Skeletal muscle satellite cell (primary cell): ENCODE measurements at regions not wholly inside any gene's neighbourhood (a gene's known extent, or its start where the extent isn't known, plus 50 kb on each side); places are given as distances from the start of the nearest gene placed in this dataset.

ENCODE experiments used
- H3K27me3 ChIP-seq: 2 replicates; pipeline ENCODE4 v1.7.0; 2013; ENCODE audit warnings: low read length; ENCODE audit not compliant: control insufficient read depth, insufficient read depth
- H3K36me3 ChIP-seq: 2 replicates; pipeline ENCODE4 v1.7.0; 2013; ENCODE audit warnings: mild to moderate bottlenecking, control low read depth, low read length; ENCODE audit not compliant: insufficient read depth
- H3K4me1 ChIP-seq: 2 replicates; pipeline ENCODE4 v1.7.0; 2013; ENCODE audit warnings: low read length; ENCODE audit not compliant: control insufficient read depth, insufficient read depth
- H3K4me2 ChIP-seq: 2 replicates; pipeline ENCODE4 v1.7.0; 2013; ENCODE audit warnings: mild to moderate bottlenecking, low read length
- H3K4me3 ChIP-seq: 2 replicates; pipeline ENCODE4 v1.7.0; 2013; ENCODE audit warnings: low read length
- H3K9ac ChIP-seq: 2 replicates; pipeline ENCODE4 v1.7.0; 2013; ENCODE audit warnings: mild to moderate bottlenecking, low read depth, low read length, moderate library complexity
- H3K9me3 ChIP-seq: replicated peaks from 2 replicates; pipeline ENCODE4 v1.7.0; 2013; ENCODE audit warnings: mild to moderate bottlenecking, control low read depth, low read length

DNA sequence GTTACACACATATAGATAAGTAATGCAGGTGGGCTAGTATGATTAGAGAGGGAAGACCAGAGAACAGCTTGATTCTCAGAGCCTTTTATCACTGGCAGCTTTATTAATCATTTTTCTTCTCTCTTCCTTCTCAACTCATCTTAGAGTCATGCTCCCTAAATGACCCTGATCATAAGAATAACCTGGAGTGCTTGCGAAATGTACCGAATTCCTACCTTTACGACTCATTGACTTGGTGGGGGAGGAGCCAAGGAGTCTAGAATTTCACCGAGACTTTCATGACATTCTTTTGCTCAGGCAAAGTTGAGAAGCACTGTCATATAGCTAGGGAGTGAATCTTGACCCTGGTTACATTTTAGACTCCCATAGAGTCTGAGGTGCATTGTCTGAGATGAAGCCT is 298.9 kb upstream of the PUDP start:
- H3K27me3 ChIP-seq, result no peaks in the 10 kb centered on the region
- no peak overlapping the region for H3K4me2 ChIP-seq
- H3K4me1 ChIP-seq, result no peaks in the 10 kb centered on the region
- no peak overlapping the region for H3K9ac ChIP-seq
- no peaks in the 10 kb centered on the region for H3K36me3 ChIP-seq
- no peaks in the 10 kb centered on the region for H3K9me3 ChIP-seq
- H3K4me3 ChIP-seq, result no peak overlapping the region

DNA sequence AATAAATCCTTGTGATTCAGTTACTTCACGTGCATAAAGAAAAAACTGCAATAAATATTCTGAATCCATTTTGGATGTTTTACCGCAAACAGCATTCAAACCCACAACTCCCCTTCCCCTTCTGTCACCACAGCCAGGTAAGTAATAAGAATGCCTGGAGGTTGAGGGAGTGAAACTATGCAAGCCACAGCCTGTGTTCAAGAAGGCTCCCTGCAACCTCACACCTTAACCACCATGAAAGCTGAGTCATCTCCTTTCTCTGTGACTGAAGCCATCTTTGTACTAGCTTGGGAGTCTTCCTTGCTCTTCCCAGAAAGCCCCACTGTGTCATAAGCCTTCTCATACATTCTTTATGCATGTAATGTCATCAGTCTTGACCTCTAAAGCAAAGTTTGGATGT is 297.0 kb upstream of the PUDP start:
- H3K4me3 ChIP-seq, result no peak overlapping the region
- no peaks in the 10 kb centered on the region for H3K9me3 ChIP-seq
- H3K9ac ChIP-seq, result no peak overlapping the region
- H3K4me2 ChIP-seq, result no peak overlapping the region
- no peaks in the 10 kb centered on the region for H3K4me1 ChIP-seq
- H3K27me3 ChIP-seq, result no peaks in the 10 kb centered on the region
- no peaks in the 10 kb centered on the region for H3K36me3 ChIP-seq

- H3K27me3 ChIP-seq, result no peaks in the 10 kb centered on the region
Observed at GRCh38 chrX:7441586-7441985, 293.6 kb upstream of the PUDP start.

GRCh38 chrX:7435822-7436221 is 287.9 kb upstream of the PUDP start:
- no peaks in the 10 kb centered on the region for H3K27me3 ChIP-seq
- H3K36me3 ChIP-seq, result no peaks in the 10 kb centered on the region
- no peaks in the 10 kb centered on the region for H3K4me1 ChIP-seq
- H3K9me3 ChIP-seq, result no peaks in the 10 kb centered on the region
- no peak overlapping the region for H3K4me2 ChIP-seq
- H3K9ac ChIP-seq, result no peak overlapping the region
- no peak overlapping the region for H3K4me3 ChIP-seq

More at GRCh38 chrX:7441586-7441985, 293.6 kb upstream of the PUDP start:
- H3K4me3 ChIP-seq, result no peak overlapping the region
- H3K4me2 ChIP-seq, result no peak overlapping the region
- no peaks in the 10 kb centered on the region for H3K36me3 ChIP-seq
- no peaks in the 10 kb centered on the region for H3K4me1 ChIP-seq
- no peaks in the 10 kb centered on the region for H3K9me3 ChIP-seq
- H3K9ac ChIP-seq, result no peak overlapping the region

GRCh38 chrX:7432901-7433300 is 284.9 kb upstream of the PUDP start:
- Histone ChIP-seq H3K9ac (no peak overlapping the region), H3K36me3 (no peaks in the 10 kb centered on the region), H3K27me3 (no peaks in the 10 kb centered on the region), H3K4me2 (no peak overlapping the region), H3K4me3 (no peak overlapping the region), H3K9me3 (no peaks in the 10 kb centered on the region), H3K4me1 (no peaks in the 10 kb centered on the region)

DNA sequence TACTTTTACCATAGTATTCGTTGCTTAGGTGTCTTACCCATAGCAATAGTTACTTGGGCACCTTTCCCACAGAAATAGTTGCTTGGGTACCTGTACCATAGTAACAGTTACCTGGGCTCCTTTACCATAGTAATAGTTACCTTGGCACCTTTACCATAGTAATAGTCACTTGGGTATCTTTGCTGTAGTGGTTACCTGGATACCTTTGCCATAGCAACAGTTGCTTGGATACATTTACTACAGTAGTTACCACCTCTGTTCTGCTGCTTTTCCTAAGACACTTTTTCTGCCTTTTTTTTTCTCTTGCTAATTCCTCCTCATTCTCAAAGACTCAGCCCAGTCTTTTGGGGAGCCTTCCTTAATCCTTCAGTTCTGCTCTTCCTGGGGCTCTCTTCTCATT is 272.8 kb upstream of the PUDP start:
- no peaks in the 10 kb centered on the region for H3K4me1 ChIP-seq
- no peaks in the 10 kb centered on the region for H3K9me3 ChIP-seq
- no peak overlapping the region for H3K4me3 ChIP-seq
- H3K4me2 ChIP-seq, result no peak overlapping the region
- no peak overlapping the region for H3K9ac ChIP-seq
- no peaks in the 10 kb centered on the region for H3K36me3 ChIP-seq
- no peaks in the 10 kb centered on the region for H3K27me3 ChIP-seq

DNA sequence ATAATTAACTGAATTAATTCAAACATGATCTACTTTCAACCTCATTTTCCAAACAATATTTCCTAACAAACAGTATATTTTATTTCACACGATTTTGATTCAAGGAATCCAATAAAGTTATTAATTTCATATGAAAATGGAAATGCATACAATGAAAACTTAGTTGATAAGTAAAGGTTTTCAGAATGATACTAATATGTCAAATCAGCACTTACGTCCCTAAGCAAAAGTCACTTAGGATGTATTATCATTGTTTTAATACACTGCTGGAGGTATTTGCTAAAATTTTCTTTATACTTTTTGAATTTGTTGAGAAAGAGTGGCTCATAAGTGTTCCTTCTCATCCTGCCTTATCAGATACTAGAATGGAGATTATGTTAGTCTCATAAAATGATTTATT is 266.8 kb upstream of the PUDP start:
- no peak overlapping the region for H3K4me2 ChIP-seq
- H3K4me1 ChIP-seq, result no peaks in the 10 kb centered on the region
- H3K36me3 ChIP-seq, result no peaks in the 10 kb centered on the region
- no peaks in the 10 kb centered on the region for H3K9me3 ChIP-seq
- no peak overlapping the region for H3K4me3 ChIP-seq
- no peak overlapping the region for H3K9ac ChIP-seq
- H3K27me3 ChIP-seq, result no peaks in the 10 kb centered on the region

GRCh38 chrX:7412840-7413239 is 264.9 kb upstream of the PUDP start:
- no peak overlapping the region for H3K4me3 ChIP-seq
- H3K27me3 ChIP-seq, result no peaks in the 10 kb centered on the region
- no peak overlapping the region for H3K9ac ChIP-seq
- H3K4me1 ChIP-seq, result no peaks in the 10 kb centered on the region
- no peaks in the 10 kb centered on the region for H3K36me3 ChIP-seq
- H3K4me2 ChIP-seq, result no peak overlapping the region
- no peaks in the 10 kb centered on the region for H3K9me3 ChIP-seq

DNA sequence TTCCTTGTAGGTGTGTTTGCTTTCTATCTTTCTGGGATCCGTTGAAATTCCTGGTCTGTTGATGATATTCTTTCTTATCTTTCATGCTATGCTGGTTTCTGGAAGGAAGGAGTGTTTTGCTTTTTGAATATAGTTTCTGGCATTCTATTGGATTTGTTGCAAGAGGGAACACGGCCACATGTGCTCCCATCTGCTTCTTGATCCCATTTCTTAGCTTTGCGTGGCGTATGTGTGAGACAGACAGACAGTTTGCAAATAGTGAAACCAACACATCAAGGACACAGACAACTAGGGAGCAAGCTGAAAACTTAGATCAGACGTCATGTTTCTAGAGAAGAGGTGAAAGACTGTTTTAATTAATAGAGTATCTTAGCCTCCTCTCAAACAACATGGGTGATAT is 261.9 kb upstream of the PUDP start:
- Histone ChIP-seq H3K9me3 (no peaks in the 10 kb centered on the region), H3K36me3 (no peaks in the 10 kb centered on the region), H3K27me3 (no peaks in the 10 kb centered on the region), H3K9ac (no peak overlapping the region), H3K4me3 (no peak overlapping the region), H3K4me2 (no peak overlapping the region), H3K4me1 (no peaks in the 10 kb centered on the region)

GRCh38 chrX:7399373-7399772 is 251.4 kb upstream of the PUDP start:
- no peak overlapping the region for H3K9ac ChIP-seq
- H3K4me2 ChIP-seq, result no peak overlapping the region
- H3K9me3 ChIP-seq, result no peaks in the 10 kb centered on the region
- no peaks in the 10 kb centered on the region for H3K27me3 ChIP-seq
- no peaks in the 10 kb centered on the region for H3K36me3 ChIP-seq
- no peaks in the 10 kb centered on the region for H3K4me1 ChIP-seq
- no peak overlapping the region for H3K4me3 ChIP-seq

- Histone ChIP-seq H3K9me3 (no peaks in the 10 kb centered on the region), H3K4me2 (no peak overlapping the region), H3K9ac (no peak overlapping the region), H3K36me3 (no peaks in the 10 kb centered on the region), H3K4me3 (no peak overlapping the region), H3K4me1 (no peaks in the 10 kb centered on the region), H3K27me3 (no peaks in the 10 kb centered on the region)
Observed at GRCh38 chrX:7390441-7390840, 242.5 kb upstream of the PUDP start.

DNA sequence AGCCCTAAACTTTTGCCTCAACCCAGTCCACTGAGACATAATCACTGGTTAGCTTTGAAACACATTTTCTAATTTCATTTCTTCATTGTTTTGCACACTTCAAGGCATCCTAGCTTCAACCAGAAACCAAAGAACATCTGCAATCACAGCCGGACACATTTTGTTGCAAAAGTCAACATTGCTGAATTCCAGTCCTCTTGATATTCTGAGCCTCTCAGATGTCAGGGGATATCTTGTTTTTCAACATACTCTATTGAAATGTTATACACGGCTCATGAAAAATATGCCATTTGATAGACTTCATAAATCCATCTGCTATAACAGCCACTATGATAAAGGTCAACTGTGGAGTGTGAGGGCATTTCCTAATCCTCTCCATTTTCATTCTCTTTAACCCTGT is 241.6 kb upstream of the PUDP start:
- Histone ChIP-seq H3K9ac (no peak overlapping the region), H3K4me1 (no peaks in the 10 kb centered on the region), H3K4me3 (no peak overlapping the region), H3K27me3 (no peaks in the 10 kb centered on the region), H3K9me3 (no peaks in the 10 kb centered on the region), H3K36me3 (no peaks in the 10 kb centered on the region), H3K4me2 (no peak overlapping the region)
